B cell (primary cell): ENCODE measurements at regions not wholly inside any gene's neighbourhood (a gene's known extent, or its start where the extent isn't known, plus 50 kb on each side); places are given as distances from the start of the nearest gene placed in this dataset.

Source experiments
- ATAC-seq: fragments of 200-7000 bp; cut with Tn5 transposase; one replicate; pipeline ENCODE4 v1.10.0; 2021; ENCODE audit warnings: low read depth, mild to moderate bottlenecking, moderate number of reproducible peaks, moderate library complexity
- CTCF ChIA-PET: fragments of 350-600 bp; sonication (Branson Sonifier 250); formaldehyde crosslinking; loops from one replicate; lab custom pipeline; 2021; ENCODE audit warnings: antibody characterized with exemption, inconsistent platforms; lab: Charles Lee
- POLR2A ChIA-PET: fragments of 350-600 bp; sonication (Branson Sonifier 250); formaldehyde crosslinking; loops from one replicate; lab custom pipeline; 2021; ENCODE audit warnings: antibody characterized with exemption; lab: Charles Lee
- DNase-seq: peaks from one replicate; pipeline ENCODE4 v3.0.0; 2013
- H2AFZ ChIP-seq: 2 replicates; pipeline ENCODE4 v1.6.1; 2012; ENCODE audit warnings: mild to moderate bottlenecking, low read depth, low read length; ENCODE audit not compliant: insufficient read depth, poor library complexity, severe bottlenecking
- H3K27ac ChIP-seq, 2 donors: 1 replicate in 1 of 2; 2 replicates in 1 of 2; pipeline ENCODE4 v1.5.1; 2012 to 2013; ENCODE audit warnings: low read length in 2 of 2, mild to moderate bottlenecking in 2 of 2, moderate library complexity in 1 of 2
- H3K27me3 ChIP-seq, 4 experiments: fragments of 200-600 bp in 1 of 4; sonication (generic) in 1 of 4; replicated peaks in 1 of 4; 1 replicate in 2 of 4; 2 replicates in 2 of 4; pipeline versions ENCODE4 v1.6.1 to v1.7.0; 2013 to 2016; ENCODE audit warnings: low read length in 3 of 4, mild to moderate bottlenecking in 2 of 4, mixed read lengths in 1 of 4, moderate library complexity in 1 of 4; ENCODE audit not compliant: insufficient read depth in 4 of 4, control insufficient read depth in 3 of 4; ENCODE audit errors: control extremely low read depth in 1 of 4
- H3K36me3 ChIP-seq, 2 experiments: replicated peaks in 1 of 2; 1 replicate in 1 of 2; 2 replicates in 1 of 2; pipeline versions ENCODE4 v1.6.1 to v1.7.1; 2013; ENCODE audit warnings: low read length in 1 of 2; ENCODE audit not compliant: insufficient read depth in 2 of 2, control insufficient read depth in 1 of 2; ENCODE audit errors: control extremely low read depth in 1 of 2, extremely low read depth in 1 of 2
- H3K4me1 ChIP-seq, 2 donors: fragments of 200-600 bp in 1 of 2; sonication (generic) in 1 of 2; 1 replicate in 1 of 2; 2 replicates in 1 of 2; pipeline versions ENCODE4 v1.5.1 to v1.6.1; 2013 to 2017; ENCODE audit warnings: low read length in 2 of 2; ENCODE audit not compliant: control insufficient read depth in 2 of 2, insufficient read depth in 2 of 2
- H3K4me2 ChIP-seq: replicated peaks from 2 replicates; pipeline ENCODE3; 2012; ENCODE audit warnings: mild to moderate bottlenecking, low read depth, low read length; ENCODE audit not compliant: poor library complexity, severe bottlenecking
- H3K4me3 ChIP-seq, 5 experiments: fragments of 200-600 bp in 1 of 5; sonication (generic) in 1 of 5; 1 replicate in 3 of 5; 2 replicates in 2 of 5; pipeline versions ENCODE4 v1.5.1 to v1.7.0; 2011 to 2016; ENCODE audit warnings: low read length in 4 of 5, mild to moderate bottlenecking in 4 of 5, low read depth in 2 of 5, control low read depth in 1 of 5, moderate library complexity in 1 of 5; ENCODE audit not compliant: insufficient read depth in 1 of 5; ENCODE audit errors: control extremely low read depth in 1 of 5, extremely low read depth in 1 of 5
- H3K79me2 ChIP-seq: fragments of 200-600 bp; sonication (generic); one replicate; pipeline ENCODE4 v1.6.0; 2016; ENCODE audit warnings: low read length; ENCODE audit not compliant: control insufficient read depth, insufficient read depth
- H3K9ac ChIP-seq: fragments of 200-600 bp; sonication (generic); 2 replicates; pipeline ENCODE4 v1.6.1; 2017; ENCODE audit warnings: mild to moderate bottlenecking, low read length, moderate library complexity
- H3K9me3 ChIP-seq, 3 donors: one replicate each; pipeline versions ENCODE4 v1.6.1 to v1.7.1; 2013; ENCODE audit warnings: low read length in 2 of 3; ENCODE audit not compliant: control insufficient read depth in 2 of 3, insufficient read depth in 1 of 3; ENCODE audit errors: control extremely low read depth in 1 of 3
- H4K20me1 ChIP-seq: 2 replicates; pipeline ENCODE4 v1.6.0; 2012; ENCODE audit warnings: mild to moderate bottlenecking, low read length; ENCODE audit not compliant: insufficient read depth, control insufficient read depth, poor library complexity, severe bottlenecking
- H3K27ac Mint-ChIP-seq: one replicate; pipeline ENCODE4 v1.8.0; 2021; ENCODE audit warnings: mixed read lengths
- H3K27me3 Mint-ChIP-seq: one replicate; pipeline ENCODE4 v1.8.0; 2021; ENCODE audit warnings: mixed read lengths
- H3K4me1 Mint-ChIP-seq: one replicate; pipeline ENCODE4 v1.8.0; 2021; ENCODE audit warnings: mixed read lengths
- H3K4me3 Mint-ChIP-seq: one replicate; pipeline ENCODE4 v1.8.0; 2021; ENCODE audit warnings: mixed read lengths
- H3K9me3 Mint-ChIP-seq: one replicate; pipeline ENCODE4 v1.8.0; 2022; ENCODE audit warnings: mixed read lengths; ENCODE audit not compliant: insufficient read depth
- EZH2 ChIP-seq: IDR thresholded peaks from 2 replicates; pipeline ENCODE4 v1.6.1; 2012; ENCODE audit warnings: borderline replicate concordance, low read depth, mild to moderate bottlenecking, moderate library complexity, low read length; ENCODE audit not compliant: insufficient read depth, poor library complexity, severe bottlenecking
- WGBS: methylation state at CpG from one replicate; pipeline ENCODE4 v1.1.5; 2013; ENCODE audit warnings: missing lambda C conversion rate; ENCODE audit not compliant: insufficient coverage; 5-methylcytosine and 5-hydroxymethylcytosine counted together
- intact Hi-C: fragments of 100-400 bp; cut with micrococcal nuclease; formaldehyde crosslinking; loops from one replicate; pipeline ENCODE4 v1.10.0; 2022
- TF ChIP-seq, protein P1 (sequence below): fragments of 200-600 bp; IDR thresholded peaks from one replicate; pipeline ENCODE4 v1.8.0; 2022; ENCODE audit warnings: antibody characterized with exemption, mild to moderate bottlenecking

GRCh38 chr18:37729716-37730115, 164.1 kb upstream of the CELF4 start:
- no peaks in the 10 kb centered on the region for H3K36me3 ChIP-seq
- H3K4me1 Mint-ChIP-seq = no peaks in the 10 kb centered on the region
- ATAC-seq = no peak
- intact Hi-C loops = no loop called here
- ChIA-PET POLR2A (no interaction called here), CTCF (no interaction called here)
- H3K27me3 ChIP-seq = no peaks in the 10 kb centered on the region
- no peak for DNase-seq
- H3K4me3 Mint-ChIP-seq = no peak overlapping the region
- H2AFZ ChIP-seq = no peak overlapping the region
- H3K9ac ChIP-seq = no peak overlapping the region
- no peaks in the 10 kb centered on the region for H3K79me2 ChIP-seq
- no peak overlapping the region for H3K4me3 ChIP-seq
- peaks cover 0 to 3% (median 0%) of the 10 kb centered on the region in 3 donors for H3K9me3 ChIP-seq
- WGBS = 100% methylated on average over 2 of the region's 5 CpGs
- no peaks in the 10 kb centered on the region for H4K20me1 ChIP-seq
- H3K4me1 ChIP-seq = no peaks in the 10 kb centered on the region
- H3K27me3 Mint-ChIP-seq = no peaks in the 10 kb centered on the region
- H3K4me2 ChIP-seq = no peak overlapping the region
- no peaks in the 10 kb centered on the region for H3K9me3 Mint-ChIP-seq
- TF ChIP-seq, protein P1, sequence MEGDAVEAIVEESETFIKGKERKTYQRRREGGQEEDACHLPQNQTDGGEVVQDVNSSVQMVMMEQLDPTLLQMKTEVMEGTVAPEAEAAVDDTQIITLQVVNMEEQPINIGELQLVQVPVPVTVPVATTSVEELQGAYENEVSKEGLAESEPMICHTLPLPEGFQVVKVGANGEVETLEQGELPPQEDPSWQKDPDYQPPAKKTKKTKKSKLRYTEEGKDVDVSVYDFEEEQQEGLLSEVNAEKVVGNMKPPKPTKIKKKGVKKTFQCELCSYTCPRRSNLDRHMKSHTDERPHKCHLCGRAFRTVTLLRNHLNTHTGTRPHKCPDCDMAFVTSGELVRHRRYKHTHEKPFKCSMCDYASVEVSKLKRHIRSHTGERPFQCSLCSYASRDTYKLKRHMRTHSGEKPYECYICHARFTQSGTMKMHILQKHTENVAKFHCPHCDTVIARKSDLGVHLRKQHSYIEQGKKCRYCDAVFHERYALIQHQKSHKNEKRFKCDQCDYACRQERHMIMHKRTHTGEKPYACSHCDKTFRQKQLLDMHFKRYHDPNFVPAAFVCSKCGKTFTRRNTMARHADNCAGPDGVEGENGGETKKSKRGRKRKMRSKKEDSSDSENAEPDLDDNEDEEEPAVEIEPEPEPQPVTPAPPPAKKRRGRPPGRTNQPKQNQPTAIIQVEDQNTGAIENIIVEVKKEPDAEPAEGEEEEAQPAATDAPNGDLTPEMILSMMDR = no peak
- TF ChIP-seq EZH2 = no peak
- H3K27ac Mint-ChIP-seq = no peak overlapping the region
- H3K27ac ChIP-seq = no peak overlapping the region

- H3K4me3 ChIP-seq = no peak overlapping the region
- Mint-ChIP-seq H3K9me3 (no peaks in the 10 kb centered on the region), H3K27ac (no peak overlapping the region), H3K4me1 (no peaks in the 10 kb centered on the region), H3K4me3 (no peak overlapping the region), H3K27me3 (no peaks in the 10 kb centered on the region)
- H3K27me3 ChIP-seq = no peaks in the 10 kb centered on the region
- ATAC-seq (no peak), DNase-seq (no peak)
- intact Hi-C loops = no loop called here
- H2AFZ ChIP-seq = no peak overlapping the region
- no peak overlapping the region for H3K9ac ChIP-seq
- peaks cover 0 to 6% (median 0%) of the 10 kb centered on the region in 3 donors for H3K9me3 ChIP-seq
- CTCF ChIA-PET = no interaction called here
- H3K36me3 ChIP-seq = no peaks in the 10 kb centered on the region
- no peak overlapping the region for H3K27ac ChIP-seq
- no peaks in the 10 kb centered on the region for H3K4me1 ChIP-seq
- TF ChIP-seq EZH2 = no peak
- TF ChIP-seq, protein P1 = no peak
- H4K20me1 ChIP-seq = no peaks in the 10 kb centered on the region
- H3K4me2 ChIP-seq = no peak overlapping the region
- POLR2A ChIA-PET = no interaction called here
- H3K79me2 ChIP-seq = no peaks in the 10 kb centered on the region
- WGBS = 100% methylated on average over 3 of the region's 4 CpGs
Measured at GRCh38 chr18:37724206-37724605, 158.6 kb upstream of the CELF4 start.
